ENCODE measurements at regions not wholly inside any gene's neighbourhood (a gene's known extent, or its start where the extent isn't known, plus 50 kb on each side); places are given as distances from the start of the nearest gene placed in this dataset.

- no peak for TF ChIP-seq CTCF (IDR thresholded peaks at IDR 0.05)
- Mint-ChIP-seq H3K4me3 (no peak overlapping the region), H3K27me3 (ENCODE audit: insufficient read depth) (peaks cover 14% of the 10 kb centered on the region), H3K4me1 (ENCODE audit: low read depth) (peaks cover 20% of the 10 kb centered on the region), H3K36me3 (ENCODE audit: low read depth) (no peaks in the 10 kb centered on the region), H3K9me3 (no peaks in the 10 kb centered on the region), H3K27ac (no peak overlapping the region)
- no peak for DNase-seq
Observed at GRCh38 chr11:129286813-129287212, 88.8 kb upstream of the BARX2 start.

- no peak for DNase-seq
- no peaks in the 10 kb centered on the region for H3K9me3 Mint-ChIP-seq
- no peaks in the 10 kb centered on the region for H3K36me3 Mint-ChIP-seq (ENCODE audit: low read depth)
- peaks cover 10% of the 10 kb centered on the region for H3K27me3 Mint-ChIP-seq (ENCODE audit: insufficient read depth)
- TF ChIP-seq CTCF (IDR thresholded peaks at IDR 0.05) = no peak
- peaks cover 26% of the 10 kb centered on the region for H3K4me1 Mint-ChIP-seq (ENCODE audit: low read depth)
- no peak overlapping the region; the same call in 1 of the 2 replicates for H3K4me3 Mint-ChIP-seq
- H3K27ac Mint-ChIP-seq = no peak overlapping the region; the same call in 1 of the 2 replicates
Observed at GRCh38 chr11:129285402-129285786, 90.3 kb upstream of the BARX2 start.

- H3K4me3 Mint-ChIP-seq = no peak overlapping the region
- peaks cover 36% of the 10 kb centered on the region for H3K4me1 Mint-ChIP-seq (ENCODE audit: low read depth)
Observed at GRCh38 chr11:129283141-129283540, 91.0 kb upstream of the ARHGAP32 start.

GRCh38 chr11:129282634-129283033 is 90.5 kb upstream of the ARHGAP32 start:
- Mint-ChIP-seq H3K27ac (no peak overlapping the region), H3K4me3 (no peak overlapping the region), H3K36me3 (ENCODE audit: low read depth) (no peaks in the 10 kb centered on the region), H3K9me3 (no peaks in the 10 kb centered on the region), H3K27me3 (ENCODE audit: insufficient read depth) (0 out of 2 replicates have a peak, but pooled peaks cover 2% of the 10 kb centered on the region), H3K4me1 (ENCODE audit: low read depth) (peaks cover 41% of the 10 kb centered on the region)
- no peak for DNase-seq
- TF ChIP-seq CTCF (IDR thresholded peaks at IDR 0.05) = no peak

More at GRCh38 chr11:129283141-129283540, 91.0 kb upstream of the ARHGAP32 start:
- DNase-seq = no peak
- Mint-ChIP-seq H3K27me3 (ENCODE audit: insufficient read depth) (0 out of 2 replicates have a peak, but pooled peaks cover 2% of the 10 kb centered on the region), H3K27ac (no peak overlapping the region), H3K36me3 (ENCODE audit: low read depth) (no peaks in the 10 kb centered on the region), H3K9me3 (no peaks in the 10 kb centered on the region)
- no peak for TF ChIP-seq CTCF (IDR thresholded peaks at IDR 0.05)

- H3K36me3 Mint-ChIP-seq (ENCODE audit: low read depth) = no peaks in the 10 kb centered on the region
- no peak overlapping the region for H3K4me3 Mint-ChIP-seq
- no peak for DNase-seq
- no peak overlapping the region for H3K27ac Mint-ChIP-seq
- H3K9me3 Mint-ChIP-seq = no peaks in the 10 kb centered on the region
- TF ChIP-seq CTCF (IDR thresholded peaks at IDR 0.05) = no peak
- 0 out of 2 replicates have a peak, but pooled peaks cover 2% of the 10 kb centered on the region for H3K27me3 Mint-ChIP-seq (ENCODE audit: insufficient read depth)
- peaks cover 42% of the 10 kb centered on the region for H3K4me1 Mint-ChIP-seq (ENCODE audit: low read depth)
Observed at GRCh38 chr11:129281471-129282415, 89.6 kb upstream of the ARHGAP32 start.
